Body of pancreas (tissue), 4 donors: ENCODE measurements at regions not wholly inside any gene's neighbourhood (a gene's known extent, or its start where the extent isn't known, plus 50 kb on each side); places are given as distances from the start of the nearest gene placed in this dataset.
A peak's percentile ranks its signal among the peaks of the same experiment; 100 is the strongest.
"Not testable (repeated sequence)": the region's sequence is repeated elsewhere in the genome, so short reads cannot be mapped to it uniquely, and the experiment has no call there.

Experiments used
- ATAC-seq: fragments of 150-250 bp; one replicate; pipeline ENCODE4 v1.9.1; 2016
- DNase-seq, 4 donors: peaks; one replicate each; pipeline ENCODE4 v3.0.0-alpha.2; 2019
- H3K27ac ChIP-seq, 4 donors: fragments of 200-600 bp; sonication (generic); 1 replicate in 3 of 4; 2 replicates in 1 of 4; pipeline versions ENCODE4 v1.5.1 to v1.6.1; 2016 to 2019; ENCODE audit warnings: mild to moderate bottlenecking in 1 of 4, mixed read lengths in 1 of 4, moderate library complexity in 1 of 4
- H3K27me3 ChIP-seq, 2 donors: fragments of 200-600 bp; sonication (generic); one replicate each; pipeline ENCODE4 v1.6.0; 2016; ENCODE audit warnings: mild to moderate bottlenecking in 1 of 2
- H3K36me3 ChIP-seq, 2 donors: fragments of 200-600 bp; sonication (generic); replicated peaks in 1 of 2; 2 replicates each; pipeline ENCODE4 v1.5.1; 2016; ENCODE audit warnings: low read depth in 2 of 2; ENCODE audit not compliant: insufficient read depth in 1 of 2
- H3K4me1 ChIP-seq: fragments of 200-600 bp; sonication (generic); one replicate; pipeline ENCODE4 v1.6.0; 2016
- H3K4me3 ChIP-seq, 2 donors: fragments of 200-600 bp; sonication (generic); 1 replicate in 1 of 2; 2 replicates in 1 of 2; pipeline ENCODE4 v1.5.1; 2016 to 2019
- H3K9me3 ChIP-seq, 3 donors: fragments of 200-600 bp; sonication (generic); 1 replicate in 2 of 3; 2 replicates in 1 of 3; pipeline ENCODE4 v1.5.1; 2016
- POLR2A ChIP-seq, 3 donors: fragments of 450-650 bp; IDR thresholded peaks; one replicate each; pipeline ENCODE4 v1.6.1; 2016; ENCODE audit warnings: antibody characterized with exemption in 3 of 3, mild to moderate bottlenecking in 2 of 3
- WGBS, 2 donors: methylation state at CpG; one replicate each; pipeline ENCODE4 v1.1.5; 2017; 5-methylcytosine and 5-hydroxymethylcytosine counted together
- intact Hi-C: fragments of 100-400 bp; cut with DNase I; formaldehyde crosslinking; loops from one replicate; pipeline ENCODE4 v1.15.1; 2023
- TF ChIP-seq, protein P1 (sequence below), 7 experiments: fragments of 450-650 bp in 4 of 7; fragments of 200-600 bp in 3 of 7; sonication (generic) in 3 of 7; IDR thresholded peaks; one replicate each; pipeline ENCODE4 v1.5.1; 2016 to 2019; ENCODE audit warnings: antibody characterized with exemption in 7 of 7

DNA sequence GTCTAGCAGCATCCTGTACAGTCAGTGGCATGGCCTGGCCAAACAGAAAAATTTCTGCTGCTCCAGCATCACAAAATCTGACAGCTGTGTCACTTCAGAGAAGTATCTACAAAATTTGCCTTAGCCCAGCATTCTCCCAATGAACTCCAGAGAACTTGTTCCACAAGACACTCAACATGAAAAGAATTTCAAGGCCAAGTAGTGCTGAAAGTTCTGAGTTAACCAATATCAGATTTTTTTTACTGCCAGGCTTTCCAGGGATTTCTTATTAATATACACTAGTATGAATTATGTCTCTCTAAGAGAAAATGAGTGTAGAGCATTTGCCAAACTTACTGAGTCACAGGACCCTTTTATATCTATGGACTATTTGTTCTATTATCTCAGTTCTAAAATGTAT lies 68.8 kb downstream of the OR5AK2 start:
- H3K27me3 ChIP-seq = no peaks in the 10 kb centered on the region
- intact Hi-C loops = no loop called here
- no peaks in the 10 kb centered on the region for H3K4me1 ChIP-seq
- ATAC-seq (no peak), DNase-seq (no peak)
- no peaks in the 10 kb centered on the region for H3K9me3 ChIP-seq
- H3K4me3 ChIP-seq = no peak overlapping the region
- no peak overlapping the region for H3K27ac ChIP-seq
- TF ChIP-seq POLR2A (IDR thresholded peaks at IDR 0.05) = no peak
- TF ChIP-seq, protein P1, sequence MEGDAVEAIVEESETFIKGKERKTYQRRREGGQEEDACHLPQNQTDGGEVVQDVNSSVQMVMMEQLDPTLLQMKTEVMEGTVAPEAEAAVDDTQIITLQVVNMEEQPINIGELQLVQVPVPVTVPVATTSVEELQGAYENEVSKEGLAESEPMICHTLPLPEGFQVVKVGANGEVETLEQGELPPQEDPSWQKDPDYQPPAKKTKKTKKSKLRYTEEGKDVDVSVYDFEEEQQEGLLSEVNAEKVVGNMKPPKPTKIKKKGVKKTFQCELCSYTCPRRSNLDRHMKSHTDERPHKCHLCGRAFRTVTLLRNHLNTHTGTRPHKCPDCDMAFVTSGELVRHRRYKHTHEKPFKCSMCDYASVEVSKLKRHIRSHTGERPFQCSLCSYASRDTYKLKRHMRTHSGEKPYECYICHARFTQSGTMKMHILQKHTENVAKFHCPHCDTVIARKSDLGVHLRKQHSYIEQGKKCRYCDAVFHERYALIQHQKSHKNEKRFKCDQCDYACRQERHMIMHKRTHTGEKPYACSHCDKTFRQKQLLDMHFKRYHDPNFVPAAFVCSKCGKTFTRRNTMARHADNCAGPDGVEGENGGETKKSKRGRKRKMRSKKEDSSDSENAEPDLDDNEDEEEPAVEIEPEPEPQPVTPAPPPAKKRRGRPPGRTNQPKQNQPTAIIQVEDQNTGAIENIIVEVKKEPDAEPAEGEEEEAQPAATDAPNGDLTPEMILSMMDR (IDR thresholded peaks at IDR 0.05) = no peak
- H3K36me3 ChIP-seq = no peaks in the 10 kb centered on the region

DNA sequence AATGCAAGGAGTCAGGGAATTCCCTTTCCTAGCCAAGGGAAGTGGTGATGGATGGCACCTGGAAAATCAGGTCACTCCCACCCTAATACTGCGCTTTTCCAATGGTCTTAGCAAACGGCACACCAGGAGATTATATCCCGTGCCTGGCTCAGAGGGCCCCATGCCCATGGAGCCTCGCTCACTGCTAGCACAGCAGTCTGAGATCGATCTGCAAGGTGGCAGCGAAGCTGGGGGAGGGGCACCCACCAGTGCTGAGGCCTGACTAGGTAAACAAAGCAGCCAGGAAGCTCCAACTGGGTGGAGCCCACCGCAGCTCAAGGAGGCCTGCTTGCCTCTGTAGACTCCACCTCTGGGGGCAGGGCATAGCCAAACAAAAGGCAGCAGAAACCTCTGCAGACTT lies 74.2 kb downstream of the OR5AK2 start:
- WGBS, 2 donors = 83 to 84% methylated on average over 5 to 7 of the region's 7 CpGs

DNA sequence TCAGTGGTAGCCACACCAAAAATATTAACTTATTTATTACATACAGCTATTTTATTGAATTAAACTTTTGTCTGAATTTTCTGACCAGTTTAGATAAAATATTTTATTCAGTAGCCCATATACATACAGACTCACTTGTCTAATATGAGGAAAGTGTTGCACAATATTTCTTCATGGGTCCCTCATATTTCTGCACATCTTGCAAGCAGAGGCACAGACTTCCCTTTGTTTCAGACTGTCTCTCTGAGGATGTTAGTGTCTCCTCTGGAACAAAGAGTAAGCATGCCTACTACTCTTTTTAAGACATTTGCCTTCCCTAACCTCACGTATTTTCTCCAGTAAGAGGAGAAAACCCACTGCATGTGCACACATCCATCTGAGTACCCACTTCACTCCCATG lies 81.2 kb downstream of the OR5AK2 start:
- ATAC-seq (no peak), DNase-seq (no peak)
- Histone ChIP-seq H3K27me3 (no peaks in the 10 kb centered on the region), H3K9me3 (no peaks in the 10 kb centered on the region), H3K4me1 (no peaks in the 10 kb centered on the region), H3K4me3 (no peak overlapping the region), H3K36me3 (no peaks in the 10 kb centered on the region), H3K27ac (no peak overlapping the region)
- 42 to 58% methylated on average over 1 of the region's 1 CpG for WGBS, 2 donors
- intact Hi-C loops = no loop called here
- no peak for TF ChIP-seq POLR2A (IDR thresholded peaks at IDR 0.05)
- TF ChIP-seq, protein P1 (IDR thresholded peaks at IDR 0.05) = no peak

More for the DNA sequence above, 74.2 kb downstream of the OR5AK2 start:
- DNase-seq, intact Hi-C loops, H3K4me1 ChIP-seq, H3K36me3 ChIP-seq, H3K27me3 ChIP-seq, H3K9me3 ChIP-seq, ATAC-seq, H3K27ac ChIP-seq, H3K4me3 ChIP-seq: not testable (repeated sequence)

DNA sequence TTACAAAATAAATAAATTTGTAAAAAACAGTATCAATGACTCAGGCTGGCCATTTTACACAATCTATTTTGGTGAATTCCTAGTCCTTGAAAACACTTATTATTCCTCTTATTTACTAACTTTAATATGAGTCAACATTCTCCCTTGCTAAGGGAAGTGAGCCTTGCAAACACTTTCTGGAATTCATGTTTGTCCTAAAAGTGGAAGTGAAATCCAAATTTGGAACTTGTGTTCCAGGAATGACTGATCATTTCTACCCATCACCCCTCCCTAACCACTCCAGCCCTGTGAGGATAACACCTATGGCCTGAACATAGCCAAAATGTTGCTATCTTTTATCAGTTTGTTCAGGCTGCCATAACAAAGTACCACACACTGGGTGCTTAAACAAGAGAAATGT lies 83.1 kb downstream of the OR5AK2 start:
- intact Hi-C loops = no loop called here
- no peak for DNase-seq
- no peak for ATAC-seq

DNA sequence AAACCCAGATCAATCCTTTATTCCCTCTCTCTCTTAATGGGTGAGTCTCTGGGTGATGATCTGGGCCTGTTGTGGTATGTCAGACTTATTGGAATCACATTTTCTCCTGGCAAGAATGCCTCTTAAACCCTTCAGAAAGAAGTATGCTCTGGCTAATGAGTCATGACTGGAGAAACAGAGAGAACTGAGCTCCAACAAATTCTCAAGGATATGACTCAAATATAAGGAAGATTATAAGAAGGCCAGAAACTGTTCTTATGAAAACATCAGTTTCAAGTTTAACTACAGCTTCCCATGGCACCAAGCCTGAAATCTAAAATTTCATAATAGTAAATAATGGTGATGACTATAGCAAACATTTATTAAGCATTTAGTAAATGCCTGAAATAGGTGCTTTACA lies 83.9 kb downstream of the OR5AK2 start:
- TF ChIP-seq, protein P1 (IDR thresholded peaks at IDR 0.05) = no peak
- no peak for TF ChIP-seq POLR2A (IDR thresholded peaks at IDR 0.05)
- ATAC-seq (peak; percentile 53), DNase-seq (no peak)
- Histone ChIP-seq H3K4me3 (no peak overlapping the region), H3K27ac (no peak overlapping the region), H3K36me3 (no peaks in the 10 kb centered on the region), H3K4me1 (no peaks in the 10 kb centered on the region), H3K27me3 (no peaks in the 10 kb centered on the region), H3K9me3 (no peaks in the 10 kb centered on the region)
- intact Hi-C loops = no loop called here

More for the DNA sequence above, 83.1 kb downstream of the OR5AK2 start:
- Histone ChIP-seq H3K9me3 (no peaks in the 10 kb centered on the region), H3K4me3 (no peak overlapping the region), H3K27ac (no peak overlapping the region), H3K36me3 (no peaks in the 10 kb centered on the region), H3K4me1 (no peaks in the 10 kb centered on the region), H3K27me3 (no peaks in the 10 kb centered on the region)
- TF ChIP-seq, protein P1 (IDR thresholded peaks at IDR 0.05) = no peak
- no peak for TF ChIP-seq POLR2A (IDR thresholded peaks at IDR 0.05)
